ENCODE measurements at regions not wholly inside any gene's neighbourhood (a gene's known extent, or its start where the extent isn't known, plus 50 kb on each side); places are given as distances from the start of the nearest gene placed in this dataset.
A peak's percentile ranks its signal among the peaks of the same experiment; 100 is the strongest.
"Not testable (repeated sequence)": the region's sequence is repeated elsewhere in the genome, so short reads cannot be mapped to it uniquely, and the experiment has no call there.

DNA sequence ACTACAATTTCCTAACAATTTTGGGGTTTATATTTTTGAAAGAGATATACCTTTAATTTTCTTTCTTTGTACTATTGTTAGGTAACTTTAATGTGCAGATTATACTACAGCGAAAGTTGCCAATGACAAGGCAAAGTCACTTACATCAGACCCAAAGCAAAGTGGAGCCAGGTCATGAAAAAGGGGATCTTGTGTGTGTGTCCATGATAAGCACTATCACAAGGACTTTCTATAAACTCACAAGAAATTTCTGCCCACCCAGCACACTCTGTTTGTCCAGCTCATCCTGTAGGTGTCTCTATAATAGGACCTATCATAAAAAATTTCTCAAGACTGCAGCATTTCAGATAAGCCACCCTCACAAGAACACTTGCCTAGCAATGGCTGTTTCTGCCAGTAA lies 85.7 kb upstream of the TP53BP2 start:
- H3K4me3 ChIP-seq (ENCODE audit: severe bottlenecking); H3K36me3 ChIP-seq (ENCODE audit: low read depth); DNase-seq (ENCODE audit: low spot score); H3K4me1 ChIP-seq (ENCODE audit: insufficient read depth, poor library complexity, severe bottlenecking); ATAC-seq (ENCODE audit: low read depth); H3K27ac ChIP-seq (ENCODE audit: poor library complexity, severe bottlenecking); H3K27me3 ChIP-seq (ENCODE audit: insufficient read depth, poor library complexity, severe bottlenecking); H3K9me3 ChIP-seq (ENCODE audit: severe bottlenecking): not testable (repeated sequence)

- DNase-seq (ENCODE audit: low spot score); ATAC-seq (ENCODE audit: low read depth); H3K9me3 ChIP-seq (ENCODE audit: severe bottlenecking); H3K27ac ChIP-seq (ENCODE audit: poor library complexity, severe bottlenecking); H3K4me3 ChIP-seq (ENCODE audit: severe bottlenecking); H3K4me1 ChIP-seq (ENCODE audit: insufficient read depth, poor library complexity, severe bottlenecking); H3K27me3 ChIP-seq (ENCODE audit: insufficient read depth, poor library complexity, severe bottlenecking); H3K36me3 ChIP-seq (ENCODE audit: low read depth): not testable (repeated sequence)
- TF ChIP-seq CTCF (IDR thresholded peaks at IDR 0.05; ENCODE audit: poor library complexity, severe bottlenecking) = peak; percentile 12
These were observed 75.1 kb upstream of the TP53BP2 start for GRCh38 chr1:223920805-223921204.

DNA sequence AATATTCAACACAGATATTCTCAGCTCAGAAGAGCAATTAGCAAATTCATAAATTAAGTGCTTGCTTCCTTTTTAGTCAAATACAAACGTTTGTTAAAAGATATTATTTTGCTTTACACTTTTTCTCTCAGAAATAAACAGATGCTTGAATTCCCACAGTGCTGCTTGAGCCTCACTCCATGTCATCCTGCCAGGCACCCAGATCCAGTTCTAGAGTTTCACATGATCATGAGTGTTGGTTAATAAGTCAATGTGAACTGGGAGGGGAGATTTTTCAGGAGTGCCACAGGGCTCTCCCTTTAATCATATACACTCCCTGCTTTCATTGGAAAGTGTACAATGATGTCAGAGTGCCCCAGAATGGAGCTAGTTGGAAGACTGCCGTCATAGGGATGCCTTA lies 69.7 kb upstream of the TP53BP2 start:
- not testable (repeated sequence) for H3K27ac ChIP-seq (ENCODE audit: poor library complexity, severe bottlenecking); H3K36me3 ChIP-seq (ENCODE audit: low read depth); ATAC-seq (ENCODE audit: low read depth); DNase-seq (ENCODE audit: low spot score); H3K9me3 ChIP-seq (ENCODE audit: severe bottlenecking); H3K4me1 ChIP-seq (ENCODE audit: insufficient read depth, poor library complexity, severe bottlenecking); H3K27me3 ChIP-seq (ENCODE audit: insufficient read depth, poor library complexity, severe bottlenecking); H3K4me3 ChIP-seq (ENCODE audit: severe bottlenecking)

GRCh38 chr1:223913715-223914114 lies 68.0 kb upstream of the TP53BP2 start:
- H3K4me3 ChIP-seq (ENCODE audit: severe bottlenecking); DNase-seq (ENCODE audit: low spot score): not testable (repeated sequence)

GRCh38 chr1:223907943-223908587 lies 62.3 kb upstream of the TP53BP2 start:
- not testable (repeated sequence) for H3K4me1 ChIP-seq (ENCODE audit: insufficient read depth, poor library complexity, severe bottlenecking); DNase-seq (ENCODE audit: low spot score); ATAC-seq (ENCODE audit: low read depth); H3K4me3 ChIP-seq (ENCODE audit: severe bottlenecking); H3K27ac ChIP-seq (ENCODE audit: poor library complexity, severe bottlenecking); H3K9me3 ChIP-seq (ENCODE audit: severe bottlenecking); H3K36me3 ChIP-seq (ENCODE audit: low read depth); H3K27me3 ChIP-seq (ENCODE audit: insufficient read depth, poor library complexity, severe bottlenecking)

More at GRCh38 chr1:223913715-223914114, 68.0 kb upstream of the TP53BP2 start:
- H3K27ac ChIP-seq (ENCODE audit: poor library complexity, severe bottlenecking); H3K36me3 ChIP-seq (ENCODE audit: low read depth); ATAC-seq (ENCODE audit: low read depth); H3K9me3 ChIP-seq (ENCODE audit: severe bottlenecking); H3K4me1 ChIP-seq (ENCODE audit: insufficient read depth, poor library complexity, severe bottlenecking); H3K27me3 ChIP-seq (ENCODE audit: insufficient read depth, poor library complexity, severe bottlenecking): not testable (repeated sequence)

- not testable (repeated sequence) for ATAC-seq (ENCODE audit: low read depth); H3K27me3 ChIP-seq (ENCODE audit: insufficient read depth, poor library complexity, severe bottlenecking); H3K9me3 ChIP-seq (ENCODE audit: severe bottlenecking); H3K4me1 ChIP-seq (ENCODE audit: insufficient read depth, poor library complexity, severe bottlenecking); DNase-seq (ENCODE audit: low spot score); H3K27ac ChIP-seq (ENCODE audit: poor library complexity, severe bottlenecking); H3K4me3 ChIP-seq (ENCODE audit: severe bottlenecking); H3K36me3 ChIP-seq (ENCODE audit: low read depth)
These were observed 57.5 kb upstream of the TP53BP2 start for GRCh38 chr1:223903221-223903620.

- DNase-seq (ENCODE audit: low spot score); H3K27ac ChIP-seq (ENCODE audit: poor library complexity, severe bottlenecking); H3K27me3 ChIP-seq (ENCODE audit: insufficient read depth, poor library complexity, severe bottlenecking); ATAC-seq (ENCODE audit: low read depth); H3K4me3 ChIP-seq (ENCODE audit: severe bottlenecking); H3K4me1 ChIP-seq (ENCODE audit: insufficient read depth, poor library complexity, severe bottlenecking); H3K9me3 ChIP-seq (ENCODE audit: severe bottlenecking); H3K36me3 ChIP-seq (ENCODE audit: low read depth): not testable (repeated sequence)
These were observed 54.0 kb upstream of the TP53BP2 start for GRCh38 chr1:223899775-223900174.

DNA sequence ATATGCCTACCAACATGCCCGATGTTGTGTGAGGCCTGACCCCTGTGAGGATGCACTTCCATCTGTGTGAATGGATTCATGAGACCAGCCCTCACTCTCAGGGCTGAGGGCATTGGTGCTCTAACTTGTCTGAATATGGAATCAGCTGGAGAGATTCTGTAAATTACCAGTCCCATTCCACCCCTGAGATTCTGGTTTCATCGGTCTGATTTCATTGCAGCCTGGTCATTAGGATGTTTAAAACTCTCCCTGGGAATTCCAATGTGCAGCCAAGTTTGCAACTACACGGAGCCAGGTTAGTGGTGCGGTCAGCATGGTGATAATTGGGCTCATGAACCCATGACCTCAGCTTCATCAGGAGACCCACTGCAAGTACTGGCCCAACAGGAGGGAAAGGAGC lies 51.4 kb upstream of the TP53BP2 start:
- H3K9me3 ChIP-seq (ENCODE audit: severe bottlenecking); DNase-seq (ENCODE audit: low spot score); H3K4me3 ChIP-seq (ENCODE audit: severe bottlenecking); H3K4me1 ChIP-seq (ENCODE audit: insufficient read depth, poor library complexity, severe bottlenecking); H3K36me3 ChIP-seq (ENCODE audit: low read depth); H3K27ac ChIP-seq (ENCODE audit: poor library complexity, severe bottlenecking); ATAC-seq (ENCODE audit: low read depth); H3K27me3 ChIP-seq (ENCODE audit: insufficient read depth, poor library complexity, severe bottlenecking): not testable (repeated sequence)

DNA sequence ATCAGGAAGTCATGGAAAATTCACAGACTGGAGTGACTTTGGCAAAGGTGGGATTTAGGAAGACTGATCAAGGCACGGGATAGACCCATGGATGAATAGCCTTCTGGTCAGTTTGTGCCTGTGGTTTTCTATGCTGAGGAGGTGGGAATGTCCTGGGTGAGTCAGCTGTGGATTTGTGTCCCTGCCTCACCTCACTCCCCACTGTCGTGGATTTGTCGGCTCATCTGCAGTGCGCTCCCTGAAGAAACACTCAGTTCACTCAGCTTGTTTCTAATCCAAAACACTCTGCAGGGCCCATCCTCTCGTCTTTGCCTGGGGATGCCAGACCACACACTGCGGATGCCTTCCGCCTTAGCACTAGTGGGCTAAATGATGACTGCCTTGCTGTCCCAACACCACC lies 50.2 kb upstream of the TP53BP2 start:
- H3K27me3 ChIP-seq (ENCODE audit: insufficient read depth, poor library complexity, severe bottlenecking); ATAC-seq (ENCODE audit: low read depth); H3K4me1 ChIP-seq (ENCODE audit: insufficient read depth, poor library complexity, severe bottlenecking); H3K36me3 ChIP-seq (ENCODE audit: low read depth); H3K4me3 ChIP-seq (ENCODE audit: severe bottlenecking); DNase-seq (ENCODE audit: low spot score); H3K27ac ChIP-seq (ENCODE audit: poor library complexity, severe bottlenecking); H3K9me3 ChIP-seq (ENCODE audit: severe bottlenecking): not testable (repeated sequence)

All from RWPE2 (cell line).